Neural progenitor cell (in vitro differentiated cells): ENCODE measurements at regions not wholly inside any gene's neighbourhood (a gene's known extent, or its start where the extent isn't known, plus 50 kb on each side); places are given as distances from the start of the nearest gene placed in this dataset.

ENCODE experiments used
- CTCF ChIP-seq: fragments of 200-600 bp; sonication (generic); IDR thresholded peaks from 2 replicates; pipeline ENCODE4 v1.5.1; 2017; ENCODE audit warnings: antibody characterized with exemption, mild to moderate bottlenecking
- EZH2 ChIP-seq: fragments of 200-600 bp; sonication (generic); IDR thresholded peaks from 2 replicates; pipeline ENCODE4 v1.6.1; 2017; ENCODE audit warnings: antibody characterized with exemption, mild to moderate bottlenecking, moderate library complexity

- no peak for TF ChIP-seq CTCF
- TF ChIP-seq EZH2 = no peak
Observed at GRCh38 chr17:79340333-79341221, 266.0 kb downstream of the ENGASE start.
